NCI-H69 (cell line): ENCODE measurements at regions not wholly inside any gene's neighbourhood (a gene's known extent, or its start where the extent isn't known, plus 50 kb on each side); places are given as distances from the start of the nearest gene placed in this dataset.
"Not testable (repeated sequence)": the region's sequence is repeated elsewhere in the genome, so short reads cannot be mapped to it uniquely, and the experiment has no call there.

Experiments
- DNase-seq: peaks from one replicate; lab custom pipeline; 2025; lab: John Stamatoyannopoulos, UW

- DNase-seq, result no peak
Observed at GRCh38 chr3:154973851-154974250, 106.3 kb upstream of the MME start.

GRCh38 chr3:154972951-154973350 is 107.2 kb upstream of the MME start:
- no peak for DNase-seq

GRCh38 chr3:154971771-154972326 is 108.3 kb upstream of the MME start:
- DNase-seq, result no peak

GRCh38 chr3:154971341-154971740 is 108.8 kb upstream of the MME start:
- DNase-seq, result no peak

GRCh38 chr3:154970797-154971196 is 109.3 kb upstream of the MME start:
- no peak for DNase-seq

GRCh38 chr3:154969366-154969765 is 110.8 kb upstream of the MME start:
- DNase-seq, result no peak

- DNase-seq, result no peak
Observed at GRCh38 chr3:154967090-154967489, 113.0 kb upstream of the MME start.

- no peak for DNase-seq
Observed at GRCh38 chr3:154956815-154957214, 123.3 kb upstream of the MME start.

- DNase-seq, result no peak
Observed at GRCh38 chr3:154955907-154956533, 124.1 kb upstream of the MME start.

- peak; percentile 1 for DNase-seq
Observed at GRCh38 chr3:154954757-154955156, 125.4 kb upstream of the MME start.

- DNase-seq, result no peak
Observed at GRCh38 chr3:154953538-154953937, 126.6 kb upstream of the MME start.

GRCh38 chr3:154952553-154952952 is 127.6 kb upstream of the MME start:
- no peak for DNase-seq

- DNase-seq, result no peak
Observed at GRCh38 chr3:154943981-154944380, 136.1 kb upstream of the MME start.

GRCh38 chr3:154942827-154943226 is 137.3 kb upstream of the MME start:
- DNase-seq, result no peak

GRCh38 chr3:154936196-154936595 is 143.9 kb upstream of the MME start:
- no peak for DNase-seq

GRCh38 chr3:154933581-154933980 is 146.5 kb upstream of the MME start:
- DNase-seq, result no peak

- DNase-seq, result no peak
Observed at GRCh38 chr3:154932633-154933032, 147.5 kb upstream of the MME start.

- no peak for DNase-seq
Observed at GRCh38 chr3:154931484-154931883, 148.6 kb upstream of the MME start.

- DNase-seq, result no peak
Observed at GRCh38 chr3:154926721-154927120, 153.4 kb upstream of the MME start.

- DNase-seq, result no peak
Observed at GRCh38 chr3:154921351-154921750, 158.8 kb upstream of the MME start.

- no peak for DNase-seq
Observed at GRCh38 chr3:154919226-154919625, 160.9 kb upstream of the MME start.

GRCh38 chr3:154904328-154904727 is 175.8 kb upstream of the MME start:
- DNase-seq, result peak; percentile 5

GRCh38 chr3:154902495-154902894 is 177.6 kb upstream of the MME start:
- not testable (repeated sequence) for DNase-seq

- no peak for DNase-seq
Observed at GRCh38 chr3:154901278-154901677, 178.8 kb upstream of the MME start.
